WTC11 (cell line): ENCODE measurements at regions not wholly inside any gene's neighbourhood (a gene's known extent, or its start where the extent isn't known, plus 50 kb on each side); places are given as distances from the start of the nearest gene placed in this dataset.

Experiments used
- ATAC-seq: fragments of 200-7000 bp; cut with Tn5 transposase; 2 replicates; pipeline ENCODE4 v1.10.0; 2021; ENCODE audit warnings: mild to moderate bottlenecking, moderate library complexity
- CTCF ChIA-PET: fragments of 300-600 bp; sonication (Branson Sonifier 250); formaldehyde crosslinking; loops from one replicate; lab custom pipeline; 2021; ENCODE audit warnings: antibody characterized with exemption; lab: Charles Lee
- POLR2A ChIA-PET: fragments of 350-600 bp; sonication (Branson Sonifier 250); formaldehyde crosslinking; loops from one replicate; lab custom pipeline; 2021; ENCODE audit warnings: antibody characterized with exemption; lab: Charles Lee
- DNase-seq: peaks from one replicate; pipeline ENCODE4 v3.0.0; 2021; ENCODE audit warnings: low spot score
- H3K27ac Mint-ChIP-seq: 2 replicates; pipeline ENCODE4 v1.8.0; 2021; ENCODE audit warnings: mixed read lengths
- H3K27me3 Mint-ChIP-seq: 2 replicates; pipeline ENCODE4 v1.8.0; 2021; ENCODE audit warnings: low read depth, mild to moderate bottlenecking, moderate library complexity, mixed read lengths
- H3K36me3 Mint-ChIP-seq: 2 replicates; pipeline ENCODE4 v1.8.0; 2021; ENCODE audit warnings: mixed read lengths
- H3K4me1 Mint-ChIP-seq: 2 replicates; pipeline ENCODE4 v1.8.0; 2022; ENCODE audit warnings: mixed read lengths
- H3K4me3 Mint-ChIP-seq: 2 replicates; pipeline ENCODE4 v1.8.0; 2021; ENCODE audit warnings: mild to moderate bottlenecking, moderate library complexity, mixed read lengths
- H3K9me3 Mint-ChIP-seq: 2 replicates; pipeline ENCODE4 v1.8.0; 2021; ENCODE audit warnings: mixed read lengths
- ATF1 ChIP-seq: sonication (generic); formaldehyde crosslinking; IDR thresholded peaks from 2 replicates; pipeline ENCODE4 v1.8.1; 2023; ENCODE audit warnings: mild to moderate bottlenecking, moderate library complexity, missing genetic modification reagents
- E2F1 ChIP-seq: sonication (generic); formaldehyde crosslinking; IDR thresholded peaks from 2 replicates; pipeline ENCODE4 v1.8.0; 2022; ENCODE audit warnings: mild to moderate bottlenecking, missing genetic modification reagents
- ELF4 ChIP-seq: sonication (generic); formaldehyde crosslinking; IDR thresholded peaks from 2 replicates; pipeline ENCODE4 v1.8.1; 2022; ENCODE audit warnings: low read depth, mild to moderate bottlenecking, moderate library complexity, missing genetic modification reagents
- ERG ChIP-seq: fragments of 250-450 bp; sonication (Bioruptor Pico); IDR thresholded peaks from 2 replicates; pipeline ENCODE4 v1.8.0; 2021; ENCODE audit warnings: mild to moderate bottlenecking
- FOXJ3 ChIP-seq: sonication (generic); formaldehyde crosslinking; IDR thresholded peaks from 2 replicates; pipeline ENCODE4 v1.9.0; 2021; ENCODE audit warnings: missing genetic modification reagents, mild to moderate bottlenecking, borderline replicate concordance
- GRHL2 ChIP-seq: fragments of 250-450 bp; sonication (Bioruptor Pico); IDR thresholded peaks from 2 replicates; pipeline ENCODE4 v1.8.0; 2022; ENCODE audit warnings: mild to moderate bottlenecking, moderate library complexity; ENCODE audit not compliant: insufficient replicate concordance, severe bottlenecking
- GTF2I ChIP-seq: fragments of 250-450 bp; sonication (Bioruptor Pico); conservative IDR thresholded peaks from 2 replicates; pipeline ENCODE4 v1.4.0; 2021; ENCODE audit warnings: mild to moderate bottlenecking
- IRF2 ChIP-seq: sonication (generic); formaldehyde crosslinking; IDR thresholded peaks from 2 replicates; pipeline ENCODE4 v1.8.0; 2022; ENCODE audit warnings: low read depth, missing genetic modification reagents, borderline replicate concordance
- JAZF1 ChIP-seq: fragments of 250-450 bp; sonication (Bioruptor Pico); IDR thresholded peaks from 2 replicates; pipeline ENCODE4 v1.9.0; 2021; ENCODE audit warnings: moderate library complexity, mild to moderate bottlenecking, inconsistent platforms
- KAT7 ChIP-seq: sonication (generic); formaldehyde crosslinking; IDR thresholded peaks from 2 replicates; pipeline ENCODE4 v1.8.1; 2023; ENCODE audit warnings: missing genetic modification reagents, mild to moderate bottlenecking, borderline replicate concordance
- MLX ChIP-seq: sonication (generic); formaldehyde crosslinking; IDR thresholded peaks from 2 replicates; pipeline ENCODE4 v1.8.1; 2023; ENCODE audit warnings: mild to moderate bottlenecking, missing genetic modification reagents, moderate library complexity
- MYBL2 ChIP-seq: sonication (generic); formaldehyde crosslinking; IDR thresholded peaks from 2 replicates; pipeline ENCODE4 v1.8.1; 2023; ENCODE audit warnings: mild to moderate bottlenecking, moderate library complexity, missing genetic modification reagents
- NFE2L1 ChIP-seq: sonication (generic); formaldehyde crosslinking; IDR thresholded peaks from 2 replicates; pipeline ENCODE4 v1.8.1; 2023; ENCODE audit warnings: missing genetic modification reagents
- NR1H2 ChIP-seq: sonication (generic); formaldehyde crosslinking; IDR thresholded peaks from 2 replicates; pipeline ENCODE4 v1.9.0; 2021; ENCODE audit warnings: mild to moderate bottlenecking, moderate library complexity, missing genetic modification reagents
- OVOL2 ChIP-seq: fragments of 250-450 bp; sonication (Bioruptor Pico); IDR thresholded peaks from 2 replicates; pipeline ENCODE4 v1.9.0; 2021; ENCODE audit warnings: mild to moderate bottlenecking, borderline replicate concordance
- PREB ChIP-seq: sonication (generic); formaldehyde crosslinking; IDR thresholded peaks from 2 replicates; pipeline ENCODE4 v1.8.1; 2022; ENCODE audit warnings: mild to moderate bottlenecking, missing genetic modification reagents, moderate library complexity, borderline replicate concordance
- RELA ChIP-seq: sonication (generic); formaldehyde crosslinking; IDR thresholded peaks from 2 replicates; pipeline ENCODE4 v1.8.1; 2022; ENCODE audit warnings: missing genetic modification reagents, mild to moderate bottlenecking, borderline replicate concordance
- RORB ChIP-seq: fragments of 250-450 bp; sonication (Bioruptor Pico); IDR thresholded peaks from 2 replicates; pipeline ENCODE4 v1.9.0; 2021; ENCODE audit warnings: mild to moderate bottlenecking
- SOX15 ChIP-seq: fragments of 250-450 bp; sonication (Bioruptor Pico); IDR thresholded peaks from 2 replicates; pipeline ENCODE4 v1.9.0; 2021; ENCODE audit warnings: mild to moderate bottlenecking
- TCF7 ChIP-seq: sonication (generic); formaldehyde crosslinking; IDR thresholded peaks from 2 replicates; pipeline ENCODE4 v1.8.0; 2022; ENCODE audit warnings: mild to moderate bottlenecking, low read depth, missing genetic modification reagents, moderate library complexity
- ZNF121 ChIP-seq: sonication (generic); formaldehyde crosslinking; IDR thresholded peaks from 2 replicates; pipeline ENCODE4 v1.8.0; 2023; ENCODE audit warnings: missing genetic modification reagents
- ZNF512 ChIP-seq: sonication (generic); formaldehyde crosslinking; IDR thresholded peaks from 2 replicates; pipeline ENCODE4 v1.8.1; 2022; ENCODE audit warnings: missing genetic modification reagents, borderline replicate concordance

GRCh38 chr11:69979632-69980031 is 98.5 kb upstream of the ANO1 start:
- H3K9me3 Mint-ChIP-seq, result no peaks in the 10 kb centered on the region
- no peak overlapping the region for H3K4me3 Mint-ChIP-seq
- POLR2A ChIA-PET, result no interaction called here
- peaks cover 18% of the 10 kb centered on the region for H3K27me3 Mint-ChIP-seq
- H3K36me3 Mint-ChIP-seq, result no peaks in the 10 kb centered on the region
- H3K4me1 Mint-ChIP-seq, result peaks cover 47% of the 10 kb centered on the region
- ATAC-seq, result no peak
- no peak for TF ChIP-seq ZNF121 (CRISPR knock-in tag)
- no peak for TF ChIP-seq NR1H2 (CRISPR knock-in tag)
- TF ChIP-seq RORB (CRISPR knock-in tag), result no peak
- no peak for TF ChIP-seq MLX (CRISPR knock-in tag)
- no peak for TF ChIP-seq RELA
- TF ChIP-seq OVOL2, result no peak
- no peak for TF ChIP-seq PREB (CRISPR knock-in tag)
- no peak for TF ChIP-seq SOX15 (CRISPR knock-in tag)
- no peak for TF ChIP-seq ZNF512 (CRISPR knock-in tag)
- no peak for TF ChIP-seq ATF1 (CRISPR knock-in tag)
- TF ChIP-seq ERG, result no peak
- TF ChIP-seq JAZF1 (CRISPR knock-in tag), result no peak
- TF ChIP-seq KAT7 (CRISPR knock-in tag), result no peak
- no peak for TF ChIP-seq E2F1 (CRISPR knock-in tag)
- TF ChIP-seq GRHL2, result no peak
- TF ChIP-seq NFE2L1 (CRISPR knock-in tag), result no peak
- TF ChIP-seq MYBL2 (CRISPR knock-in tag), result no peak
- no peak for TF ChIP-seq TCF7 (CRISPR knock-in tag)
- TF ChIP-seq GTF2I (CRISPR knock-in tag), result no peak
- TF ChIP-seq IRF2, result no peak
- TF ChIP-seq, all 79 proteins: peak for 0
- no peak overlapping the region for H3K27ac Mint-ChIP-seq
- CTCF ChIA-PET, result interaction anchor here (1.4 kb wide), 1 partner anchor 61 kb away, joined by 3 read pairs; no protein-coding TSS in a partner anchor
- DNase-seq, result no peak

GRCh38 chr11:69981119-69981784 is 96.9 kb upstream of the ANO1 start:
- POLR2A ChIA-PET, result no interaction called here
- CTCF ChIA-PET, result interaction anchor here (0.6 to 2.6 kb wide), 5 partner anchors 30 to 277 kb away, joined by 3 to 8 read pairs (median 5); no protein-coding TSS in a partner anchor
- Mint-ChIP-seq H3K36me3 (no peaks in the 10 kb centered on the region), H3K27ac (no peak overlapping the region), H3K4me1 (peaks cover 52% of the 10 kb centered on the region), H3K9me3 (no peaks in the 10 kb centered on the region), H3K4me3 (no peak overlapping the region), H3K27me3 (peaks cover 31% of the 10 kb centered on the region)
- no peak for DNase-seq
- ATAC-seq, result no peak
- TF ChIP-seq JAZF1 (CRISPR knock-in tag), result no peak
- TF ChIP-seq PREB (CRISPR knock-in tag), result no peak
- TF ChIP-seq ELF4 (CRISPR knock-in tag), result no peak
- TF ChIP-seq IRF2, result no peak
- TF ChIP-seq ERG, result no peak
- TF ChIP-seq FOXJ3, result no peak
